IPS DF 6.9 (cell line): ENCODE measurements at regions not wholly inside any gene's neighbourhood (a gene's known extent, or its start where the extent isn't known, plus 50 kb on each side); places are given as distances from the start of the nearest gene placed in this dataset.
A peak's percentile ranks its signal among the peaks of the same experiment; 100 is the strongest.
"Not testable (repeated sequence)": the region's sequence is repeated elsewhere in the genome, so short reads cannot be mapped to it uniquely, and the experiment has no call there.

Experiments
- DNase-seq: peaks from one replicate; pipeline ENCODE4 v3.0.0-alpha.2; 2013; ENCODE audit warnings: low read depth, low spot score
- H3K27ac ChIP-seq: one replicate; pipeline ENCODE4 v1.5.1; 2013; ENCODE audit warnings: low read length, control low read depth
- H3K27me3 ChIP-seq: 2 replicates; pipeline ENCODE4 v1.6.1; 2013; ENCODE audit warnings: mild to moderate bottlenecking, low read length; ENCODE audit not compliant: control insufficient read depth, insufficient read depth
- H3K36me3 ChIP-seq: 2 replicates; pipeline ENCODE4 v1.6.1; 2013; ENCODE audit warnings: low read length; ENCODE audit not compliant: control insufficient read depth, insufficient read depth
- H3K4me1 ChIP-seq: 2 replicates; pipeline ENCODE4 v1.6.1; 2013; ENCODE audit warnings: low read length; ENCODE audit not compliant: control insufficient read depth, insufficient read depth
- H3K4me3 ChIP-seq: 2 replicates; pipeline ENCODE4 v1.5.1; 2013; ENCODE audit warnings: mild to moderate bottlenecking, low read length
- H3K9me3 ChIP-seq: 2 replicates; pipeline ENCODE4 v1.6.1; 2013; ENCODE audit warnings: low read length, inconsistent platforms; ENCODE audit not compliant: control insufficient read depth, insufficient read depth
- whole genome bisulfite sequencing: extraction: QIAGEN DNeasy Blood & Tissue Kit; methylation state at CpG from one replicate; pipeline ENCODE4 v1.1.7; 2013; ENCODE audit warnings: mixed read lengths, missing lambda C conversion rate; ENCODE audit not compliant: insufficient read length, insufficient coverage; 5-methylcytosine and 5-hydroxymethylcytosine counted together

DNA sequence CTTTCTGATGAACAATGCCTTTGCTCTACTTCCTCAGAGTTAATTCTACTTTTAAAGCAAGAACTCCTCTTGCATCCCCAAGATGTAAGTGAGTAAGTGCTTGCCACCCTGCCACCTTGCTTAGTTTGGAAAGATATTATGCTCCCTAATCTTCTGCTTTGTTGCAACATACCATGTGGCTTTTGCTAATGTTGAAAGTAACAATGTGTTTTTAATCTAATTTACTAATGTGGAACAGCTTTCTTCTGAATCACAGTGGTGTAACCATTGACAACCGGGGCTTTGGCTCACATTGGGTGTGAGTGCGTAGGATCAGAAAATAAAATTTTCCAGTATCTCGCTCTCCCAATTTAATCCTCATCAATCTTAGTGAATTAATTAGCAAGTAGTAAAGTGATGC lies 254.1 kb upstream of the PTER start:
- DNase-seq, result no peak
- Histone ChIP-seq H3K9me3 (no peaks in the 10 kb centered on the region), H3K27me3 (no peaks in the 10 kb centered on the region), H3K27ac (no peak overlapping the region), H3K4me3 (no peak overlapping the region), H3K4me1 (0 out of 2 replicates have a peak, but pooled peaks cover 2% of the 10 kb centered on the region), H3K36me3 (no peaks in the 10 kb centered on the region)
- WGBS, result no CpG with 5 or more reads among the region's 3 CpGs

DNA sequence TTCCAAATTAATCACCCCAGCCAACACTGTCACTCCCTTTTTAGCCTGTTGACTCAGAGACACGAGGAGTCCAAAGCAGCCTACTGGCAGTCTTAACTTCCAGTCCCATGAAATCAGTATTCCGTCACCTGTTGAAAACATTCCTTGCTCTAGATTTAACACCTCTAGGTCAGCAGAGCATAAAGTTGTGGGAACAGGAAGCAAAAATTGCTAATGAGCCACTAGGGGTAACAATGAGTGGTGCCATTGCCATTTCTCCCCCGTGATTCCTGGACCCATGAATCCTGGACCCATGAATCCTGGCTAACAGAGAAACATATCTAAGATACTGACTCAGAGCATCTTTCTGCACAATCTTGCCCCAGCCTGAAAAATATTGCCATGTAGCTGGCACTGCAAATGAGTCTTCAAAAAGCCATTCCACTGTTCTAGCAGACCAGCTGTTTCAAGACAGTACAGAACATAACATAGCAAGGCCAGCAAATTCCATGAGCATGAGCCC lies 252.7 kb upstream of the PTER start:
- Histone ChIP-seq H3K4me1 (0 out of 2 replicates have a peak, but pooled peaks cover 2% of the 10 kb centered on the region), H3K27me3 (no peaks in the 10 kb centered on the region), H3K9me3 (no peaks in the 10 kb centered on the region), H3K27ac (no peak overlapping the region), H3K4me3 (no peak overlapping the region), H3K36me3 (no peaks in the 10 kb centered on the region)
- DNase-seq, result no peak
- WGBS, result no CpG with 5 or more reads among the region's 3 CpGs

DNA sequence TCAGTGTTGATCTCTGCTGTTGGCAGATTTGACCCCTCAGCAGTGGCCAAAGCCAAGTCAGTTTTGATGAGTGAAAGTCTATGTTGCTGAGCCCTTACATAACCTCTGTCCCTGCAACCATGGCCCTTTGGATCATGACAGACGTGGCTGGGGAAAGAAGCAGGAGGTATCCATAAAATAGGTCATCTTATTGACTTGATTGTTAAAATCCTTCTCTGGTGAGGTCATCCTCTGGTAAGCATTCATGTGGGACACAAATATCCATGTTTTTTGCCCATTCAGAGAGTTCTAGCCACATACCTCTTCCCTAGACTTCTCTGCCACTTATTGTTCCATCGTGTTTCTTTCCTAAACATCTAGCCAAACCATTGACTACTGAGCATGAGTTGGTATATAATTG lies 251.9 kb upstream of the PTER start:
- no peaks in the 10 kb centered on the region for H3K36me3 ChIP-seq
- 0 out of 2 replicates have a peak, but pooled peaks cover 2% of the 10 kb centered on the region for H3K4me1 ChIP-seq
- H3K4me3 ChIP-seq, result no peak overlapping the region
- no peaks in the 10 kb centered on the region for H3K9me3 ChIP-seq
- H3K27ac ChIP-seq, result no peak overlapping the region
- H3K27me3 ChIP-seq, result no peaks in the 10 kb centered on the region
- no CpG with 5 or more reads among the region's 2 CpGs for WGBS
- no peak for DNase-seq

DNA sequence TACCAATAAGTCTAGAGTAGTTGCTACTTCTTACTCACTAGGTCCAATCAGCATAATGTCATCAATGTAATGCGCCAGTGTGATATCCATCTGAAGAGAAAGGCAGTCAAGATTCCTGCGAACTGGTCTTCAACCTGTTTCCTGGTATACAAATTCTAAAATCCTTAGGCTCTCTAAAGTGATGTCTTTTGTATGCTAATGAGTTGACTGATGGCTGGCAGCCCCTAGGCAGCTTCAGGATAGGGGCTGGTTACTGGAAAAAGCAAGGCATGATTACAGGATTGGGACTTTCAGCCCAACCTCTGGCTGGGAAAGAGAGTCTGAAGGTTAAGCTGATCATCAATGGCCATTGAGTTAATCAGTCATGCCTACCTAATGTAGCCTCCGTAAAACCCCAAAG lies 250.2 kb upstream of the PTER start:
- 0 out of 2 replicates have a peak, but pooled peaks cover 2% of the 10 kb centered on the region for H3K4me1 ChIP-seq
- WGBS, result no CpG with 5 or more reads among the region's 3 CpGs
- no peaks in the 10 kb centered on the region for H3K36me3 ChIP-seq
- no peak for DNase-seq
- H3K4me3 ChIP-seq, result no peak overlapping the region
- H3K27ac ChIP-seq, result no peak overlapping the region
- H3K27me3 ChIP-seq, result no peaks in the 10 kb centered on the region
- H3K9me3 ChIP-seq, result no peaks in the 10 kb centered on the region

DNA sequence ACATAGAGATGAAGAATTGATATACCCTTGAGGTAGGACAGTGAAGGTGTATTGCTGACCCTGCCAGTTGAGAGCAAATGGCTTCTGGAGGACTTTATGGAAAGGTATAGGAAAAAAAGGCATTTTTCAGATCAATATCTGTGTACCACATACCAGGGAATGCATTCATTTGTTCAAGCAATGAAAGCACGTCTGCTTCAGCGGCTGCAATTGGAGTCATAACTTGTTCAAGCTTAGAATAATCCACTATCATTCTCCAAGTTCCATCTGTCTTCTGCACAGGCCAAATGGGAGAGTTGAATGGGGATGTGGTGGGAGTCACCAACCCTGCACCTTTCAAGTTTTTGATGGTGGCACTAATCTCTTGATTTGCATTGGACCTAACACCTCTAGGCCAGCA lies 249.6 kb upstream of the PTER start:
- no peak for DNase-seq
- H3K36me3 ChIP-seq, result no peaks in the 10 kb centered on the region
- no peaks in the 10 kb centered on the region for H3K9me3 ChIP-seq
- H3K27ac ChIP-seq, result no peak overlapping the region
- WGBS, result no CpG with 5 or more reads among the region's 2 CpGs
- H3K4me1 ChIP-seq, result 0 out of 2 replicates have a peak, but pooled peaks cover 2% of the 10 kb centered on the region
- H3K27me3 ChIP-seq, result no peaks in the 10 kb centered on the region
- no peak overlapping the region for H3K4me3 ChIP-seq

DNA sequence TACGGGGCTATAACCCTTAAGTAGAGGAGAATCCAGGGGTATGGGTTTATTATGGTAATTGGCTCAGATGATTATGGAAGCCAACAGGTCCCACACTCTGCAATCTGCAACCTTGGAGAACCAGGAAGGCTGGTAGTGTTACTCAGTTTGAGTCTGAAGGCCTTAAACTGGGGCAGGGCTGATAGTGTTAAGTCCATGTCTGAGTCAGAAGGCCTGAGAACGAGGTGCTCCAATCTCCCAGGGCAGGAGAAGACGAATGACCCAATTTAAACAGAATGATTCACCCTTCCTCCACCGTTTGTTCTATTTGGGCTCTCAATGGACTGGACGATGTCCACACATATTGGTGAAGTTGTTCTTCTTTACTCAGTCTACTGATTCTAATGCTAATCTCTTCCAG lies 244.5 kb upstream of the PTER start:
- Histone ChIP-seq H3K9me3 (no peaks in the 10 kb centered on the region), H3K4me3 (no peak overlapping the region), H3K27ac (no peak overlapping the region), H3K27me3 (no peaks in the 10 kb centered on the region), H3K36me3 (no peaks in the 10 kb centered on the region), H3K4me1 (no peaks in the 10 kb centered on the region; the same call in 1 of the 2 replicates)
- DNase-seq, result no peak
- WGBS, result no CpG with 5 or more reads among the region's 5 CpGs

DNA sequence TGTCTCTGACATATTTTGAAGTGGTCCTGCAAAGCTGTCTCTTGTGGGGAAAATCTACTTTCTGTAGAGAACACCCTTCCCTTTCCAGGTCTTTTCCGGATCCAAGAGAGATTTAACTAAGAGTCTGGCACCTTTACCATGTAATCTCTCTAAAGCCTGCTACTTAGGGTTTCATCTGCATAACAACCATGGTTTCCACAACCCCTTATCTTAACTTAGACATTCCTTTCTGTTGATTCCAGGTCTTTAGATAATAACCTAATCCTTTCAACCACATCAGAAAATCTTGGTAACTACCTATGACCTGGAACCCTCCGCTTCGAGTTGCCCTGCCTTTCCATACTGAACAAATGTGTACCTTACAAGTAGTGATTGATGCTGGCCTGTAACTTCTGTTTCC lies 243.6 kb upstream of the PTER start:
- Histone ChIP-seq H3K9me3 (no peaks in the 10 kb centered on the region), H3K27ac (no peak overlapping the region), H3K36me3 (no peaks in the 10 kb centered on the region), H3K27me3 (no peaks in the 10 kb centered on the region), H3K4me3 (no peak overlapping the region), H3K4me1 (no peaks in the 10 kb centered on the region; the same call in 1 of the 2 replicates)
- no peak for DNase-seq
- no CpG with 5 or more reads among the region's 3 CpGs for WGBS

DNA sequence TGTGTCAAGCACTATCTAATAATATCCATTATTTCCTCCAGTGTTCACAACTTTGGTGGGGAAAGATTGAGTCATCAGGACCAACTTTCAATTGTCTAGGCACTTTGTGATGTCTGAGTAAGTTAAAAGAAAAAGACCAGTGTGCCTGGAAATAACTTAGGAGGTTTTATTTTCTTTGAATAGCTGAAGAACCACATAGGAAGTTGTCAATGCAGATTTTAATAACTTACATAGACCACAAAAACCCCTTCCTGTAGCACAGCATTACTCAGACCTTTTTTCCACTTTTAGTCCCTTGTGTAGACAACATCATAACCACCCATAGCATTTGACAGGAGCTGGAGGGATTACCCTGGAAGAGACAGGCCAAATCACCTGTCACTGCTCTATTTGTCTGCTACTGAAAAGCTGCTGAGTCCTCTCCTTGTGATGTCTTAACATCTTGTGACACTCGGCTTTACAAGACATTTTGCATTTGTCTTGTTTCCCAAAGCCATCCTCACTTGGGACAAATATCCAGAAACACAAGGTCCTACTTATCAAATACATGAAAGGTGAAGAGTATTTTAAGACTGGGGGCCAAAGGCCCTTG lies 241.5 kb upstream of the PTER start:
- H3K27me3 ChIP-seq, result no peaks in the 10 kb centered on the region
- H3K9me3 ChIP-seq, result no peaks in the 10 kb centered on the region
- H3K4me1 ChIP-seq, result no peaks in the 10 kb centered on the region; the same call in 1 of the 2 replicates
- no CpG with 5 or more reads among the region's 1 CpG for WGBS
- DNase-seq, result no peak
- no peaks in the 10 kb centered on the region for H3K36me3 ChIP-seq
- H3K27ac ChIP-seq, result no peak overlapping the region
- no peak overlapping the region for H3K4me3 ChIP-seq

DNA sequence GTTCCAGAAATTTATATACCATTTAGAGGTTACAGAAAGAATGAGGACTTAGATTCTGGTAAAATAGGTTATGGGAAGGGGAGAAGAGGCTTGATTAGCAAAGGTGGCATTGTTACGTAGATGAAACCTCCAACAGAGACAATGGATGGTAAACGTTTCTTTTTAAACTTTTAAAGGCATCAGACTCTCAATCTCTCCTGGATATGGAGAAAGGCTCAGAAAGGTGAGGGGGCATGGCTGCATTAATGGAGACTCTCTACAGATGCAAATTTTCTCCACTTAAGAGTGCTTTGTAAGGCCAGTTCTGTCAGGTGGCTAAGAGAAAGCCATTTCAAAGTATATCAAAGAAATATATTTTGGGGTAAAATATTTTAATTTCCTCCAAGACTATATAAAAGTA lies 240.9 kb upstream of the PTER start:
- no peak overlapping the region for H3K4me3 ChIP-seq
- no peaks in the 10 kb centered on the region for H3K36me3 ChIP-seq
- peak; percentile 61 for DNase-seq
- no peaks in the 10 kb centered on the region for H3K9me3 ChIP-seq
- no CpG with 5 or more reads among the region's 2 CpGs for WGBS
- no peaks in the 10 kb centered on the region; the same call in 1 of the 2 replicates for H3K4me1 ChIP-seq
- no peak overlapping the region for H3K27ac ChIP-seq
- no peaks in the 10 kb centered on the region for H3K27me3 ChIP-seq

DNA sequence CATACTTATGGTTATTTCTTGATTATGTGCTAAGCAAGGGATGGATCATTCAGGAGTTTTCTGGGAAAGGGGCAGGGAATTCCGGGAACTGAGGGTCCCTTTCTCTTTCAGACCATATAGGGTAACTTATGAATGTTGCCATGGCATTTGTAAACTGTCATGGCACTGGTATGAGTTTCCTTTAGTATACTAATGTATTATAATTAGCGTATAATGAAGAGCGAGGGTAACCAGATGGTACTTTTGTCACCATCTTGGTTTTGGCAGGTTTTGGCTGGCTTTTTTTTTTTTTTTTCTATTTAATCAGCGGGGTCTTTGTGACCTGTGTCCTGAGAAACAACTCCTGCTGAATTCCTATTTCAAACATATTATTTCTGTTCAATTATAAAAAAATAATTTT lies 237.6 kb upstream of the PTER start:
- no CpG with 5 or more reads among the region's 4 CpGs for WGBS
- H3K4me1 ChIP-seq, result no peaks in the 10 kb centered on the region
- DNase-seq, result no peak
- no peak overlapping the region for H3K27ac ChIP-seq
- H3K27me3 ChIP-seq, result no peaks in the 10 kb centered on the region
- no peaks in the 10 kb centered on the region for H3K36me3 ChIP-seq
- H3K9me3 ChIP-seq, result no peaks in the 10 kb centered on the region
- H3K4me3 ChIP-seq, result no peak overlapping the region

DNA sequence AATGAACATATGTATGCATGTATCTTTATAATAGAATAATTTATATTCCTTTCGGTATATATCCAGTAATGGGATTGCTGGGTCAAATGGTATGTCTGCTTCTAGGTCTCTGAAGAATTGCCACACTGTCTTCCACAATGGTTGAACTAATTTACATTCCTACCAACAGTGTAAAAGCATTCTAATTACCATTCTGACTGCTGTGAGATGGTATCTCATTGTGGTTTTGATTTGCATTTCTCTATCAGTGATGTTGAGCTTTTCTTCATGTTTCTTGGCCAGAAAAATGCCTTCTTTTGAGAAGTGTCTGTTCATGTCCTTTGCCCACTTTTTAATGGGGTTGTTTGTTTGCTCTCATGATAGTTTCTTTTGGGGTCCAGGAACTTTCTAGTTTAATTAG lies 213.2 kb upstream of the PTER start:
- no CpG with 5 or more reads among the region's 1 CpG for WGBS
- not testable (repeated sequence) for DNase-seq, H3K9me3 ChIP-seq, H3K4me3 ChIP-seq, H3K27me3 ChIP-seq, H3K36me3 ChIP-seq, H3K4me1 ChIP-seq, H3K27ac ChIP-seq
